ENCODE measurements at regions not wholly inside any gene's neighbourhood (a gene's known extent, or its start where the extent isn't known, plus 50 kb on each side); places are given as distances from the start of the nearest gene placed in this dataset.

DNA sequence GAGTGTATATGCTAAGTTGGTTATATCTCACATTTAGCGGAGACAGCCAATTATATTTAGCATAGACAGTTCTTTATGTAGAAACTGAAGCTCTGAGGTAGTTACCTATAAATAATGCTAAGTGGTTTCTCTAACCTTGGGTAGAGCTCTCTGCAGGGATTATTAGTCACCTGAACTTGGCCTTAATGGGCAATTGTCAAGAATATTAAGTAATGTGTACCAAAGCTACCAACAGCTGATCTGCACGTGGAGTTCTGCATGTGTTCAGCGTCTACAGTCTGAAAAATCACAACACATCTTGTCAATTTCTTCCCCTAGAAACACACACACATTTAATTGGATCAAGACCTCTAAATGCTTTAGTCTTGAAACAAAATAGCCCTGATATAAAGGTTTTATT, 740.6 kb upstream of the FAM241A start:
- Histone ChIP-seq H3K9me3 (ENCODE audit: insufficient read depth, low read length) (no peaks in the 10 kb centered on the region), H3K36me3 (ENCODE audit: low read length) (no peaks in the 10 kb centered on the region), H2AFZ (ENCODE audit: low read depth, low read length, severe bottlenecking) (no peak overlapping the region), H3K27me3 (ENCODE audit: low read length) (no peaks in the 10 kb centered on the region), H3K4me2 (ENCODE audit: low read depth, low read length, poor library complexity, severe bottlenecking) (no peak overlapping the region), H3K9ac (ENCODE audit: low read length) (no peak overlapping the region), H4K20me1 (ENCODE audit: low read depth, low read length) (no peaks in the 10 kb centered on the region), H3K27ac (ENCODE audit: low read depth, low read length) (no peak overlapping the region), H3K9me2 (replicated peaks; ENCODE audit: insufficient read depth, low read length) (no peaks in the 10 kb centered on the region), H3F3A (ENCODE audit: insufficient read depth) (no peaks in the 10 kb centered on the region), H3K79me2 (ENCODE audit: insufficient read depth, low read length) (no peaks in the 10 kb centered on the region), H3K4me3 (ENCODE audit: insufficient read depth, low read length, poor library complexity, severe bottlenecking) (no peak overlapping the region)
- no peak for TF ChIP-seq EZH2phosphoT487 (conservative IDR thresholded peaks at IDR 0.05; ENCODE audit: low read length)
- TF ChIP-seq, protein P1, sequence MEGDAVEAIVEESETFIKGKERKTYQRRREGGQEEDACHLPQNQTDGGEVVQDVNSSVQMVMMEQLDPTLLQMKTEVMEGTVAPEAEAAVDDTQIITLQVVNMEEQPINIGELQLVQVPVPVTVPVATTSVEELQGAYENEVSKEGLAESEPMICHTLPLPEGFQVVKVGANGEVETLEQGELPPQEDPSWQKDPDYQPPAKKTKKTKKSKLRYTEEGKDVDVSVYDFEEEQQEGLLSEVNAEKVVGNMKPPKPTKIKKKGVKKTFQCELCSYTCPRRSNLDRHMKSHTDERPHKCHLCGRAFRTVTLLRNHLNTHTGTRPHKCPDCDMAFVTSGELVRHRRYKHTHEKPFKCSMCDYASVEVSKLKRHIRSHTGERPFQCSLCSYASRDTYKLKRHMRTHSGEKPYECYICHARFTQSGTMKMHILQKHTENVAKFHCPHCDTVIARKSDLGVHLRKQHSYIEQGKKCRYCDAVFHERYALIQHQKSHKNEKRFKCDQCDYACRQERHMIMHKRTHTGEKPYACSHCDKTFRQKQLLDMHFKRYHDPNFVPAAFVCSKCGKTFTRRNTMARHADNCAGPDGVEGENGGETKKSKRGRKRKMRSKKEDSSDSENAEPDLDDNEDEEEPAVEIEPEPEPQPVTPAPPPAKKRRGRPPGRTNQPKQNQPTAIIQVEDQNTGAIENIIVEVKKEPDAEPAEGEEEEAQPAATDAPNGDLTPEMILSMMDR (IDR thresholded peaks at IDR 0.05; ENCODE audit: insufficient read depth, low read length, poor library complexity, severe bottlenecking): no peak

DNA sequence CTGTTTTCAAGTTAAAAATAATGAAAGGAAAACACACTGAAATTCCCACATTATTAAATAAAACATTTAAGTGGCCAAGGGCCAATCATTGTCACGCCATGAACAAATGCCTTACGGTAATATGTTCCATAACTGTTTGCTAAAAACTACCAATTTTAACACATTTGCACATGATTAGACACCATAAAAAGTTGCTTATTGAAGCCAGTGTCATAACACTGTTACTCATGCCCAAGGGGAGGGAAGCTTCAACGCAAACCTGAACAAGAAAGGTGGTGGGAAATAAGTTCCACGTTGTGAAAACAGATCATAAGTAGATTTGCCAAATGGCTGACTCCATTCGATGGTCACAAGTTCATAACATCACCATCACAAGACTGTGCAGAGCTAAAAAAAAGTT, 739.3 kb upstream of the FAM241A start:
- H3K36me3 ChIP-seq (ENCODE audit: low read length): no peaks in the 10 kb centered on the region
- H3K79me2 ChIP-seq (ENCODE audit: insufficient read depth, low read length): no peaks in the 10 kb centered on the region
- TF ChIP-seq, protein P1 (IDR thresholded peaks at IDR 0.05; ENCODE audit: insufficient read depth, low read length, poor library complexity, severe bottlenecking): no peak
- no peak overlapping the region for H3K4me2 ChIP-seq (ENCODE audit: low read depth, low read length, poor library complexity, severe bottlenecking)
- no peak overlapping the region for H3K9ac ChIP-seq (ENCODE audit: low read length)
- no peaks in the 10 kb centered on the region for H4K20me1 ChIP-seq (ENCODE audit: low read depth, low read length)
- H3K9me2 ChIP-seq (replicated peaks; ENCODE audit: insufficient read depth, low read length): no peaks in the 10 kb centered on the region
- no peaks in the 10 kb centered on the region for H3F3A ChIP-seq (ENCODE audit: insufficient read depth)
- no peaks in the 10 kb centered on the region for H3K9me3 ChIP-seq (ENCODE audit: insufficient read depth, low read length)
- H2AFZ ChIP-seq (ENCODE audit: low read depth, low read length, severe bottlenecking): no peak overlapping the region
- no peak overlapping the region for H3K4me3 ChIP-seq (ENCODE audit: insufficient read depth, low read length, poor library complexity, severe bottlenecking)
- H3K27me3 ChIP-seq (ENCODE audit: low read length): no peaks in the 10 kb centered on the region
- no peak overlapping the region for H3K27ac ChIP-seq (ENCODE audit: low read depth, low read length)

DNA sequence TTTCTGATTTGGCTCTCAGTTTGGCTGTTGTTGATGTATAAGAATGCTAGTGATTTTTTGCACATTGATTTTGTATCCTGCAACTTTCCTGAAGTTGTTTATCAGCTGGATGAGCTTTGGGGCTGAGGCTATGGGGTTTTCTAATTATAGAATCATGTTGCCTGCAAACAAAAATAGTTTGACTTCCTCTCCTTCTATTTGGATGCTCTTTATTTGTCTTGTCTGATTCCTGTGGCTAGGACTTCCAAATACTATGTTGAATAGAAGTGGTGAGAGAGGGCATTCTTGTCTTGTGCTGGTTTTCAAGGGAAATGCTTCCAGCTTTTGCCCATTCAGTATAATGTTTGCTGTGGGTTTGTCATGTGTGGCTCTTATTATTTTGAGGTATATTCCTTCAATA, 734.7 kb upstream of the FAM241A start:
- no peaks in the 10 kb centered on the region for H3K36me3 ChIP-seq (ENCODE audit: low read length)
- H4K20me1 ChIP-seq (ENCODE audit: low read depth, low read length): no peaks in the 10 kb centered on the region
- H3K9ac ChIP-seq (ENCODE audit: low read length): no peak overlapping the region
- H3F3A ChIP-seq (ENCODE audit: insufficient read depth): no peaks in the 10 kb centered on the region
- no peak for TF ChIP-seq EZH2phosphoT487 (conservative IDR thresholded peaks at IDR 0.05; ENCODE audit: low read length)
- TF ChIP-seq, protein P1 (IDR thresholded peaks at IDR 0.05; ENCODE audit: insufficient read depth, low read length, poor library complexity, severe bottlenecking): no peak
- no peak overlapping the region for H3K27ac ChIP-seq (ENCODE audit: low read depth, low read length)
- H2AFZ ChIP-seq (ENCODE audit: low read depth, low read length, severe bottlenecking): no peak overlapping the region
- no peaks in the 10 kb centered on the region for H3K9me3 ChIP-seq (ENCODE audit: insufficient read depth, low read length)
- no peak overlapping the region for H3K4me2 ChIP-seq (ENCODE audit: low read depth, low read length, poor library complexity, severe bottlenecking)
- no peaks in the 10 kb centered on the region for H3K27me3 ChIP-seq (ENCODE audit: low read length)
- H3K9me2 ChIP-seq (replicated peaks; ENCODE audit: insufficient read depth, low read length): no peaks in the 10 kb centered on the region
- H3K4me3 ChIP-seq (ENCODE audit: insufficient read depth, low read length, poor library complexity, severe bottlenecking): no peak overlapping the region
- no peaks in the 10 kb centered on the region for H3K79me2 ChIP-seq (ENCODE audit: insufficient read depth, low read length)

DNA sequence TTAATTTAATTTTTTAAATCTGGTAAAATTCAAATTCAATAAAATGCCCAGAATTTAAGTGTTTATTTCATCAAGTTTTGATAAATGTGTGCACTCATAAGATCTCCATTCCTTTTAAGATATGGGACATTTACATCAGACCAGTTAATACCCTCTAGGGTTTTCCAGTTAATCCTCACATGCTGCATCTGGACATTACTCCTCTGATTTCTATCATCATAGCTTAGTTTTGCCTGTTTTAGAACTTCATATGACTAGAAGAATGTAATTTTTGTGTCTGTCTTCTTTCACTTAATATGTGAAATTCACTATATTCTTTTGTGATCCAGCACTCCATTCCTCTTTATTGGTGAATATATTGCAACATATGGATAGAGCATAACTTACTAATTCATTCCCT, 727.7 kb upstream of the FAM241A start:
- Histone ChIP-seq H2AFZ (ENCODE audit: low read depth, low read length, severe bottlenecking) (no peak overlapping the region), H3K9me2 (replicated peaks; ENCODE audit: insufficient read depth, low read length) (no peaks in the 10 kb centered on the region), H3K79me2 (ENCODE audit: insufficient read depth, low read length) (no peaks in the 10 kb centered on the region), H3K9me3 (ENCODE audit: insufficient read depth, low read length) (no peaks in the 10 kb centered on the region), H3K4me2 (ENCODE audit: low read depth, low read length, poor library complexity, severe bottlenecking) (no peak overlapping the region), H3K27me3 (ENCODE audit: low read length) (no peaks in the 10 kb centered on the region), H3K9ac (ENCODE audit: low read length) (no peak overlapping the region), H3K27ac (ENCODE audit: low read depth, low read length) (no peak overlapping the region), H4K20me1 (ENCODE audit: low read depth, low read length) (no peaks in the 10 kb centered on the region), H3K36me3 (ENCODE audit: low read length) (no peaks in the 10 kb centered on the region), H3F3A (ENCODE audit: insufficient read depth) (no peaks in the 10 kb centered on the region), H3K4me3 (ENCODE audit: insufficient read depth, low read length, poor library complexity, severe bottlenecking) (no peak overlapping the region)
- TF ChIP-seq, protein P1 (IDR thresholded peaks at IDR 0.05; ENCODE audit: insufficient read depth, low read length, poor library complexity, severe bottlenecking): no peak
- TF ChIP-seq EZH2phosphoT487 (conservative IDR thresholded peaks at IDR 0.05; ENCODE audit: low read length): no peak
